Superior temporal gyrus (tissue), 1 donor: ENCODE measurements at regions not wholly inside any gene's neighbourhood (a gene's known extent, or its start where the extent isn't known, plus 50 kb on each side); places are given as distances from the start of the nearest gene placed in this dataset.

Experiments
- DNase-seq: peaks from one replicate; pipeline ENCODE4 v3.0.0-alpha.2; 2016; ENCODE audit errors: extremely low spot score

GRCh38 chr13:64339373-64340063 lies 2890.6 kb downstream of the PCDH9 start:
- DNase-seq: no peak

GRCh38 chr13:64338671-64339070 lies 2891.5 kb downstream of the PCDH9 start:
- DNase-seq: no peak

- no peak for DNase-seq
Observed at GRCh38 chr13:64333888-64334287, 2896.2 kb downstream of the PCDH9 start.

- no peak for DNase-seq
Observed at GRCh38 chr13:64332048-64332447, 2898.1 kb downstream of the PCDH9 start.

- no peak for DNase-seq
Observed at GRCh38 chr13:64327505-64328194, 2902.5 kb downstream of the PCDH9 start.

DNA sequence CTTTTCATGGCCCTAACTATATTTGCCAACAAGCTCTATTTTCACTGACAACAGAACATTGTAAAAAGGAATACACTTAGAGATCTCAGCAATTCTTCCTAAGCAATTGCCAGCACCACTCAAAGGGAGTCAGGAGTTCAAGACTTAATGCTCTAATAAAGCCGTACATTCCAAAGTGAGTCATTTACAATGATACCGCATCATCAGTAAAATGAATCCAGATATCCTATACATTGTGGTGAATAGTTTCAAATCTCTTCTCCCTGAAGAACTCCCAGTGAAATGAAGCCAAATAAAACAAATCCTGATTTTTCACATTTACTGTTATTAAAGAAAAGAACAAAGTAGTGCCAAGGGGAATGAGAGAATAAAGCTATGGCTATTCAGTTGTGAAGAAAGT lies 2898.7 kb upstream of the PCDH20 start:
- no peak for DNase-seq

GRCh38 chr13:64311948-64312347 lies 2896.3 kb upstream of the PCDH20 start:
- no peak for DNase-seq

DNA sequence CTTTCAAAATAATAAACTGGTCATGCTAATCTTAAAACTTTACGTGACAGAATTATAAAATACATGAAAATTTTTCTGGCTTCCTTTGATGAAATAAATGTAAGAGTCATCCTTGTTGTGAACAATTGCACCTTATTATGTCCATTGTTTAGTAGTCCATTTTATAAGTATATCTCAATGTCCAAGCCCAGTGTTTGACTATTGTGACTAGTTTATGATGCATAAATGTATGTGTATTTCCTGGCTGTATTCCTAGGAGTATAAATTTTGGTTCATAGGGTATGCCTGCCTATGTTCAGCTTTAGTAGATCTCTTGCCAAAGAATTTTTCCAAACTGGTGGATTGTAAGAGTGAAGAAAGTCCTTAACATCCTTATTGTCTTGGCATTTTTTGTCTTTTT lies 2895.5 kb upstream of the PCDH20 start:
- no peak for DNase-seq

DNA sequence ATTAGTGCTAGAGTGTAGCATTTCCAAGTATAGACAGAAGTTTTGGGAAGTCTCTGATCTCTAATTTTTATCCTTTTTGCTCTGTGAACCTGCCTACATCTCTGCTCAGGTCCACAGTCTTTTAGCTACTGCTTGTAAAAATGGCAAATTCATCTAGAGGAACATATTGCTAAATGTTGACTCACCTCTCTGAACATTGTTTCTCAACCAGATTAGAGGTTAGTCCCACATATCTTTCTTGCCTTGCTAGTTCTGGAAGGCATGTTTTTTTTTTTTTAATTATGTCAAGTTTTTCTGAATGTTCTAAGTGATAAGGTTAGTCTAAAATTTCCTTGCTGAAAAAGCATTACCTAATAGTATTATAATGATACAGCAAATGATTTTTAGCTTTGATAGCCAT lies 2889.6 kb upstream of the PCDH20 start:
- no peak for DNase-seq

DNA sequence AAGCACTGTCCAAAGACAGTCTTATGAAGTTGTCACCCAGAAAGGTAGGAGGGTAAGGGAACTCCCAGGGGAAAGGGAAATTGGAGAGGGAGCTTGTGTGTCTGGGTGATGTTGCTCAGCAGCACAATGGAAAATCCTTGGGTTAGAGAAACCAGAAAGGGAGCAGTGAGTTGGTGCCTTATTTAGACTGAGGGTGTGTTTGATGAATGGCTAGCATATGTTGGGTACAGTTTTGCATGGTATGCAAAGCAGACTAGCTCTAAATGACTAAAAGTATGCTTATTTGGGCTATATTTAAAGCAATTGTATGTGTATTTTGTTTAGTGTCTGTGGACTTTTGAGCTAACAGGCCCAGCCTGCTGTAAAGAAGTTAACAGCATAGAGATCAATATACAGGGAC lies 2884.6 kb upstream of the PCDH20 start:
- no peak for DNase-seq

DNA sequence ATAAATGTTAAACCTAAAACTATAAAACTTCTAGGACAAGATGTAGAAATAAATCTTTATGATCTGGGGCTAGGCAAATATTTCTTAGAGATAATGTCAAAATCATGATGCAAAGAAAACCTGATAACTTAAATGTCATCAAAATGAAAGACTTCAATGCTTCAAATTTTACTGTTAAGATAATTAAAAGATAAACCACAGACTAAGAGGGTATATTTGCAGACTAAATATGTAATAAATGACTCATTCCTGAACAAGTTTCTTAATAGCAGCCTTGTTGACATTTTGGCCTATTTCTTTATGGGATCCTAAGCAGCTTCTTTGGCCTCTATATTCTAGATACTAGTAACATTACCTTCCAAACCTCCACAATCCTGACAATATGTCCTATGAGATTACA lies 2878.3 kb upstream of the PCDH20 start:
- no peak for DNase-seq

DNA sequence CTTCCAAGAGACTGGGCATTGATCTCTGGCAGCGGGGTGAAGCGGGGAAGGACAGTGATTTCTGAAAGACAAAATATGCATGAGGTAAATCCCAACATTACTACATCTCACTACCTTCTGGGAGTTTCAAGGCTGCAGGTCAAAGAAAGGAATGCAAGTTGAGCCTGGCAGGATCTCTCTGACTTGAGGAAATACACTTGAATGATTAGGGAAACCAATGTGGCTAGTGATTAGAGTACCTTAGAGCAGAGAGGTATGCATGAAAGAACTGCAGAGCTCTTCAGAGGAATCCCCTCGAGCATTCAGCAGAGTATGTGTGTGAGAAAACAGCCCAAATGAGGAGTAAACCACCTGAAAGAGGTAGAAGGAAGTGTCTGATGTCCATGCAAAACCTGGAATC lies 2874.1 kb upstream of the PCDH20 start:
- DNase-seq: no peak

GRCh38 chr13:64283926-64284325 lies 2868.3 kb upstream of the PCDH20 start:
- DNase-seq: no peak

- DNase-seq: no peak
Observed at GRCh38 chr13:64278493-64278892, 2862.8 kb upstream of the PCDH20 start.

DNA sequence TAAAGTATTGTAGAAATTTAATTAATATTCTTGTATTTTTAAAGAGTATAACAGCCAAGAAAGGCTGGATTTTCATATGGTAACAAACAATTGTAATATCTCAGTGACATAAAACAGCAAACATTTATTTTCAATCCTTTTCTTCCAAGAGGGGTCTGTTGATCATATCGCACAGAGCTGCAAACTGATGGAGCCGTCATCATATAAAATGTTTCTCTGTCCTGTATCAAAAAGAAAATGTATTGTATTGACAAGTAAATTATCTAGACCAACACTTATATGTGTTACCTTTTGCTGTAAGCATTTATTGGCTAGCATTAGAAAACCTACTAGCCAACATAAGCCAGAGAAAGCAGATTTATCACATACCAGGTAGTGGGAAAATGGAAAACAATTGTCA lies 2861.4 kb upstream of the PCDH20 start:
- no peak for DNase-seq

DNA sequence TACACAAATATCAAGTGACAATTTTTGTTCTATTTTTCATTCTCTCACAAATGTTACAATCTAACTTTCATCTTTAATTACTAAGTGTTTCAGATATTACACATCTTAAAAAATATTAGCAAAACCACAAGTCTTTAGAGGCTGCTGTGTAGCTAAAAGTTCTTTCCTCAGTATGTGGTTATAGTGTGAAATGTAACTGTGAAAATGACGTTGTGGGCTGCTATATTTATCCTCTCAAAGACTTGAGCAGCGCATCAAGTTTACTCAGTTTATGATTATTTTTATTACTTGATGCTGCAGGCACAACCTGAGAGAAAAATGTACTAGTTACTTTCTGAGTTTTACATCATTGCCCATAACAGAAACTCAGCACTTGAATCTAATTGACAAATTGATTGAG lies 2860.6 kb upstream of the PCDH20 start:
- no peak for DNase-seq

GRCh38 chr13:64274481-64275217 lies 2859.0 kb upstream of the PCDH20 start:
- no peak for DNase-seq

GRCh38 chr13:64273780-64274179 lies 2858.1 kb upstream of the PCDH20 start:
- no peak for DNase-seq

DNA sequence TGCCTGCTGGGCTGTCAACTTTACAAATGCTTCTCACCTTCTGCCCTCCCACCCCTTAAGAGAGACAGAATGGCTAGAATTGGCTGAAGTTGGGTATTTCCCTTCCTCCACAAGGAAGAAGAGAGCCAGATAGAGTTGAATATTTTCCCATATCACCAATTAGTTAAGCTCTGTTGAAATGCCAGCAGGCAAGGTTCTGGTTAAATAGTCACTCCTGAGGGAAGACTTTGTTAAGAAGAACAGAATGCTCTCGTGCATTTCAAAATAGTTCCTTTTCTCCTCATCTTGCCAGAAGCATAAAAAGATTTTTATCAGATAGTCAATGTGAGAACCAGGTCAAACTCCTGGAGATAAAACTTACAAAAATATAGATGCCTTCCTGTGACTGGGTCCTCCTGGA lies 2857.0 kb upstream of the PCDH20 start:
- DNase-seq: no peak

DNA sequence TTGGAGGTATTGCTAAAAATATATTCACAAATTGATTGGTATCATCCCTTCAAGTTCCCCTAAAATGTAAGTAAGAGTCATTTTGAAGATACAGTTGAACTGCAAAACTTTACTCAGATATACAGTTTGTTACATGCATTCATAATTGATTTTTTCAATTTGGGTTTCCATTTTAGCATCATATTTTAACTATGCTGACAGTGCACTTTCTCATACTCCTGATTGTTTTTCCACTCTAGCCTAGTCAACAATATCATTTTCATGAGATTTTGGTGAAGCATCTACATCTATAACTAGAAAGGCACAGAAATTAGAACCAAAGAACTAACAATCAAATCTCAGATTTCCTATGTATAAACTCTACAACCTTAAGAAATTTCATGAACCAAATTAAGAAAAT lies 2850.4 kb upstream of the PCDH20 start:
- no peak for DNase-seq

DNA sequence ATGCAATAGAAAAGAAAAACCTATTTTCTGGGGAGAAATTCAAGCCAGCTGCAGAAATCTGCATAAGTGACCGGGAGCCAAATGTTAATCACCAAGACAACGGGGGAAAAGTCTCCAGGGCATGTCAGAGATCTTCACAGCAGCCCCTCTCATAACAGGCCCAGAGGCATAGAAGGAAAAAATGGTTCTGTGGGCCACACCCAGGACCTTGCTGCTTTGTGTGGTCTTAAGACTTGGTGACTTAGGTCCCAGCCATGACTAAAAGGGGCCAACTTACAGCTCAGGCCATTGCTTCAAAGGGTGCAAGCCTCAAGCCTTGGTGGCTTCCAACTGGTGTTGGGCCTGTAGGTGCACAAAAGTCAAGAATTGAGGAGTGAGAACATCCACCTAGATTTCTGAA lies 2847.6 kb upstream of the PCDH20 start:
- DNase-seq: no peak

- no peak for DNase-seq
Observed at GRCh38 chr13:64256751-64257150, 2841.1 kb upstream of the PCDH20 start.

- DNase-seq: no peak
Observed at GRCh38 chr13:64255988-64256387, 2840.3 kb upstream of the PCDH20 start.
